CD14-positive monocyte (primary cell): ENCODE measurements at regions not wholly inside any gene's neighbourhood (a gene's known extent, or its start where the extent isn't known, plus 50 kb on each side); places are given as distances from the start of the nearest gene placed in this dataset.

Experiments
- DNase-seq, 3 donors: peaks; one replicate each; pipeline ENCODE4 v3.0.0-alpha.2; 2011 to 2022
- H2AFZ ChIP-seq: 2 replicates; pipeline ENCODE4 v1.6.0; 2012; ENCODE audit warnings: mild to moderate bottlenecking, low read depth, low read length, inconsistent platforms; ENCODE audit not compliant: insufficient read depth, poor library complexity, severe bottlenecking
- H3K27ac ChIP-seq, 2 donors: 1 replicate in 1 of 2; 2 replicates in 1 of 2; pipeline ENCODE4 v1.5.1; 2012 to 2013; ENCODE audit warnings: low read length in 2 of 2, control low read depth in 1 of 2, inconsistent platforms in 1 of 2, low read depth in 1 of 2, mild to moderate bottlenecking in 1 of 2
- H3K27me3 ChIP-seq, 2 donors: one replicate each; pipeline versions ENCODE4 v1.6.0 to v1.6.1; 2011 to 2013; ENCODE audit warnings: low read length in 2 of 2; ENCODE audit not compliant: control insufficient read depth in 2 of 2, insufficient read depth in 2 of 2
- H3K36me3 ChIP-seq, 2 donors: replicated peaks in 1 of 2; 1 replicate in 1 of 2; 2 replicates in 1 of 2; pipeline versions ENCODE4 v1.5.1 to v1.6.1; 2012 to 2013; ENCODE audit warnings: low read length in 2 of 2, control low read depth in 1 of 2, inconsistent platforms in 1 of 2, mild to moderate bottlenecking in 1 of 2; ENCODE audit not compliant: insufficient read depth in 2 of 2, control insufficient read depth in 1 of 2
- H3K4me1 ChIP-seq, 2 donors: 1 replicate in 1 of 2; 2 replicates in 1 of 2; pipeline versions ENCODE4 v1.5.1 to v1.6.1; 2012 to 2013; ENCODE audit warnings: low read length in 2 of 2, control low read depth in 1 of 2, inconsistent platforms in 1 of 2, mild to moderate bottlenecking in 1 of 2, moderate library complexity in 1 of 2; ENCODE audit not compliant: insufficient read depth in 2 of 2, control insufficient read depth in 1 of 2
- H3K4me2 ChIP-seq: replicated peaks from 2 replicates; pipeline ENCODE3; 2012; ENCODE audit warnings: low read length, moderate library complexity, mild to moderate bottlenecking; ENCODE audit not compliant: poor library complexity, severe bottlenecking; ENCODE audit errors: extremely low read depth
- H3K4me3 ChIP-seq, 3 experiments: fragments of 200-600 bp in 1 of 3; sonication (generic) in 1 of 3; replicated peaks in 1 of 3; 1 replicate in 2 of 3; 2 replicates in 1 of 3; pipeline ENCODE4 v1.5.1; 2011 to 2013; ENCODE audit warnings: low read length in 3 of 3, mild to moderate bottlenecking in 3 of 3, control low read depth in 2 of 3, low read depth in 2 of 3, inconsistent platforms in 1 of 3, moderate library complexity in 1 of 3
- H3K79me2 ChIP-seq: 2 replicates; pipeline ENCODE4 v1.6.0; 2012; ENCODE audit warnings: mild to moderate bottlenecking, control low read depth, inconsistent platforms, low read length, moderate library complexity; ENCODE audit not compliant: insufficient read depth
- H3K9ac ChIP-seq: 2 replicates; pipeline ENCODE4 v1.6.0; 2017; ENCODE audit warnings: low read length, mild to moderate bottlenecking; ENCODE audit not compliant: insufficient read depth, poor library complexity, severe bottlenecking
- H3K9me3 ChIP-seq, 2 donors: replicated peaks in 1 of 2; 1 replicate in 1 of 2; 2 replicates in 1 of 2; pipeline versions ENCODE4 v1.5.1 to v1.6.1; 2012 to 2013; ENCODE audit warnings: low read length in 2 of 2, control low read depth in 1 of 2; ENCODE audit not compliant: control insufficient read depth in 1 of 2, insufficient read depth in 1 of 2
- H4K20me1 ChIP-seq: 2 replicates; pipeline ENCODE4 v1.6.0; 2012; ENCODE audit warnings: mild to moderate bottlenecking, low read length, control low read depth, moderate library complexity; ENCODE audit not compliant: insufficient read depth
- H3K27ac Mint-ChIP-seq, 7 donors: one replicate each; pipeline ENCODE4 v1.8.0; 2020; ENCODE audit warnings: mild to moderate bottlenecking in 7 of 7, mixed read lengths in 7 of 7, moderate library complexity in 6 of 7, inconsistent platforms in 2 of 7
- H3K27me3 Mint-ChIP-seq, 3 donors: one replicate each; pipeline ENCODE4 v1.8.0; 2021 to 2022; ENCODE audit warnings: low read depth in 3 of 3, mild to moderate bottlenecking in 3 of 3, mixed read lengths in 3 of 3, moderate library complexity in 3 of 3, inconsistent platforms in 1 of 3
- H3K36me3 Mint-ChIP-seq, 2 donors: one replicate each; pipeline ENCODE4 v1.8.0; 2020; ENCODE audit warnings: mixed read lengths in 2 of 2, inconsistent platforms in 1 of 2, mild to moderate bottlenecking in 1 of 2
- H3K4me1 Mint-ChIP-seq: one replicate; pipeline ENCODE4 v1.8.0; 2020; ENCODE audit warnings: mild to moderate bottlenecking, mixed read lengths
- H3K4me3 Mint-ChIP-seq, 2 donors: one replicate each; pipeline ENCODE4 v1.8.0; 2020; ENCODE audit warnings: mild to moderate bottlenecking in 2 of 2, mixed read lengths in 2 of 2, moderate library complexity in 1 of 2
- H3K9me3 Mint-ChIP-seq, 7 donors: one replicate each; pipeline ENCODE4 v1.8.0; 2020 to 2022; ENCODE audit warnings: mixed read lengths in 7 of 7, mild to moderate bottlenecking in 6 of 7, moderate library complexity in 6 of 7, inconsistent platforms in 2 of 7
- WGBS: methylation state at CpG from one replicate; pipeline ENCODE4 v1.1.5; 2013; ENCODE audit warnings: missing lambda C conversion rate; ENCODE audit not compliant: insufficient coverage; 5-methylcytosine and 5-hydroxymethylcytosine counted together
- intact Hi-C, 2 donors: fragments of 100-400 bp; cut with micrococcal nuclease; formaldehyde crosslinking; loops; one replicate each; pipeline versions ENCODE4 v1.15.0 to v1.15.1; 2023
- TF ChIP-seq, protein P1 (sequence below): fragments of 200-600 bp; IDR thresholded peaks from one replicate; pipeline ENCODE4 v1.8.0; 2022; ENCODE audit warnings: antibody characterized with exemption, mild to moderate bottlenecking

GRCh38 chr2:198762441-198762840 is 695.3 kb downstream of the SATB2 start:
- Histone ChIP-seq H2AFZ (no peak overlapping the region), H3K4me3 (no peak overlapping the region), H3K27ac (no peak overlapping the region), H3K4me2 (no peak overlapping the region), H3K4me1 (no peaks in the 10 kb centered on the region), H4K20me1 (no peaks in the 10 kb centered on the region), H3K79me2 (no peaks in the 10 kb centered on the region), H3K36me3 (no peaks in the 10 kb centered on the region), H3K9me3 (no peaks in the 10 kb centered on the region), H3K27me3 (no peaks in the 10 kb centered on the region), H3K9ac (no peak overlapping the region)
- intact Hi-C loops = no loop called here
- Mint-ChIP-seq H3K4me1 (no peaks in the 10 kb centered on the region), H3K4me3 (no peak overlapping the region), H3K9me3 (peaks cover 0 to 5% (median 0%) of the 10 kb centered on the region in 7 donors), H3K27ac (no peak overlapping the region), H3K27me3 (no peaks in the 10 kb centered on the region), H3K36me3 (no peaks in the 10 kb centered on the region)
- WGBS = 72% methylated on average over 3 of the region's 3 CpGs
- no peak for DNase-seq
- TF ChIP-seq, protein P1, sequence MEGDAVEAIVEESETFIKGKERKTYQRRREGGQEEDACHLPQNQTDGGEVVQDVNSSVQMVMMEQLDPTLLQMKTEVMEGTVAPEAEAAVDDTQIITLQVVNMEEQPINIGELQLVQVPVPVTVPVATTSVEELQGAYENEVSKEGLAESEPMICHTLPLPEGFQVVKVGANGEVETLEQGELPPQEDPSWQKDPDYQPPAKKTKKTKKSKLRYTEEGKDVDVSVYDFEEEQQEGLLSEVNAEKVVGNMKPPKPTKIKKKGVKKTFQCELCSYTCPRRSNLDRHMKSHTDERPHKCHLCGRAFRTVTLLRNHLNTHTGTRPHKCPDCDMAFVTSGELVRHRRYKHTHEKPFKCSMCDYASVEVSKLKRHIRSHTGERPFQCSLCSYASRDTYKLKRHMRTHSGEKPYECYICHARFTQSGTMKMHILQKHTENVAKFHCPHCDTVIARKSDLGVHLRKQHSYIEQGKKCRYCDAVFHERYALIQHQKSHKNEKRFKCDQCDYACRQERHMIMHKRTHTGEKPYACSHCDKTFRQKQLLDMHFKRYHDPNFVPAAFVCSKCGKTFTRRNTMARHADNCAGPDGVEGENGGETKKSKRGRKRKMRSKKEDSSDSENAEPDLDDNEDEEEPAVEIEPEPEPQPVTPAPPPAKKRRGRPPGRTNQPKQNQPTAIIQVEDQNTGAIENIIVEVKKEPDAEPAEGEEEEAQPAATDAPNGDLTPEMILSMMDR = no peak

- Histone ChIP-seq H3K27ac (no peak overlapping the region), H3K4me2 (no peak overlapping the region), H3K9ac (no peak overlapping the region), H2AFZ (no peak overlapping the region), H3K4me3 (no peak overlapping the region), H4K20me1 (no peaks in the 10 kb centered on the region), H3K36me3 (no peaks in the 10 kb centered on the region), H3K4me1 (no peaks in the 10 kb centered on the region), H3K9me3 (no peaks in the 10 kb centered on the region), H3K27me3 (no peaks in the 10 kb centered on the region), H3K79me2 (no peaks in the 10 kb centered on the region)
- Mint-ChIP-seq H3K27ac (no peak overlapping the region), H3K27me3 (peaks cover 0 to 1% (median 0%) of the 10 kb centered on the region in 3 donors), H3K4me1 (no peaks in the 10 kb centered on the region), H3K9me3 (peaks cover 0 to 5% (median 0%) of the 10 kb centered on the region in 7 donors), H3K4me3 (no peak overlapping the region), H3K36me3 (no peaks in the 10 kb centered on the region)
- TF ChIP-seq, protein P1 = no peak
- no peak for DNase-seq
- WGBS = 83% methylated on average over 1 of the region's 3 CpGs
- intact Hi-C loops = no loop called here
These were observed 700.7 kb downstream of the SATB2 start for GRCh38 chr2:198757069-198757468.
